Osteoblast (primary cell): ENCODE measurements at regions not wholly inside any gene's neighbourhood (a gene's known extent, or its start where the extent isn't known, plus 50 kb on each side); places are given as distances from the start of the nearest gene placed in this dataset.
"Not testable (repeated sequence)": the region's sequence is repeated elsewhere in the genome, so short reads cannot be mapped to it uniquely, and the experiment has no call there.

Experiments
- DNase-seq: peaks from one replicate; pipeline ENCODE4 v3.0.0; 2011; ENCODE audit warnings: low spot score, mixed read lengths; ENCODE audit not compliant: insufficient read length; ENCODE audit errors: missing footprints
- H2AFZ ChIP-seq: 2 replicates; pipeline ENCODE4 v1.6.0; 2011; ENCODE audit warnings: mild to moderate bottlenecking, low read length
- H3K27ac ChIP-seq: 2 replicates; pipeline ENCODE4 v1.5.1; 2011; ENCODE audit warnings: mild to moderate bottlenecking, low read depth, low read length, moderate library complexity
- H3K27me3 ChIP-seq: 2 replicates; pipeline ENCODE4 v1.6.0; 2012; ENCODE audit warnings: mild to moderate bottlenecking, control low read depth, inconsistent platforms, low read length, moderate library complexity; ENCODE audit not compliant: insufficient read depth
- H3K36me3 ChIP-seq: 2 replicates; pipeline ENCODE4 v1.5.1; 2011; ENCODE audit warnings: mild to moderate bottlenecking, low read length, control low read depth, moderate library complexity; ENCODE audit not compliant: insufficient read depth
- H3K4me1 ChIP-seq: 2 replicates; pipeline ENCODE4 v1.5.1; 2011; ENCODE audit warnings: mild to moderate bottlenecking, low read length, control low read depth, moderate library complexity; ENCODE audit not compliant: insufficient read depth
- H3K4me2 ChIP-seq: 2 replicates; pipeline ENCODE4 v1.6.0; 2011; ENCODE audit warnings: mild to moderate bottlenecking, low read length; ENCODE audit not compliant: insufficient read depth
- H3K4me3 ChIP-seq: fragments of 200-600 bp; sonication (generic); 3 replicates; pipeline ENCODE4 v1.5.1; 2012; ENCODE audit warnings: mild to moderate bottlenecking, low read length, inconsistent platforms; ENCODE audit not compliant: insufficient read depth
- H3K79me2 ChIP-seq: 2 replicates; pipeline ENCODE4 v1.6.0; 2012; ENCODE audit warnings: mild to moderate bottlenecking, low read length, control low read depth, inconsistent platforms; ENCODE audit not compliant: insufficient read depth
- H3K9me3 ChIP-seq: 2 replicates; pipeline ENCODE4 v1.5.1; 2011; ENCODE audit warnings: low read depth, low read length, control low read depth
- H4K20me1 ChIP-seq: 2 replicates; pipeline ENCODE4 v1.6.0; 2012; ENCODE audit warnings: mild to moderate bottlenecking, low read length, control low read depth; ENCODE audit not compliant: insufficient read depth

- H3K79me2 ChIP-seq, H3K9me3 ChIP-seq, H3K4me1 ChIP-seq, H3K27ac ChIP-seq, H2AFZ ChIP-seq, H4K20me1 ChIP-seq, H3K27me3 ChIP-seq, DNase-seq, H3K4me3 ChIP-seq, H3K4me2 ChIP-seq, H3K36me3 ChIP-seq: not testable (repeated sequence)
Observed at GRCh38 chr3:125835562-125835961, 133.4 kb upstream of the ROPN1B start.

DNA sequence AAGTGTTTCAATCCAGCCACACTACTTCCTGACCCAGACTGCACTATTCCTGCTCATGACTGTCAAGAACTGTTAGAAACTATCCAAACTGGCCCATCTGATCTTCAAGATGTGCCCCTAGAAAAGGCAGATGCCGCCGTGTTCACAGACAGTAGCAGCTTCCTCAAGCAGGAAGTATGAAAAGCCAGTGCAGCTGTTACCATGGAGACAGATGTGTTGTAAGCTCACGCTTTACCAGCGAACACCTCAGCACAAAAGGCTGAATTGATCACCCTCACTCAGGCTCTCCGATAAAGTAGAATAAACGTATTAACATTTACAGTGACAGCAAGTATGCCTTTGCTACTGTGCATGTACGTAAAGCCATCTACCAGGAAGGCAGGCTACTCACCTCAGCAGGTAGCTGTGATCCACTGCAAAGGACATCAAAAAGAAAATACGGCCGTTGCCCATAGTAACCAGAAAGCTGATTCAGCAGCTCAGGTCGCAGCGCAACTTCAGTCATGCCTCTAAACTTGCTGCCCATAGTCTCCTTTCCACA, 132.9 kb upstream of the ROPN1B start:
- not testable (repeated sequence) for DNase-seq, H3K4me3 ChIP-seq, H3K79me2 ChIP-seq, H3K36me3 ChIP-seq, H3K9me3 ChIP-seq, H3K4me1 ChIP-seq, H4K20me1 ChIP-seq, H2AFZ ChIP-seq, H3K27ac ChIP-seq, H3K4me2 ChIP-seq, H3K27me3 ChIP-seq

DNA sequence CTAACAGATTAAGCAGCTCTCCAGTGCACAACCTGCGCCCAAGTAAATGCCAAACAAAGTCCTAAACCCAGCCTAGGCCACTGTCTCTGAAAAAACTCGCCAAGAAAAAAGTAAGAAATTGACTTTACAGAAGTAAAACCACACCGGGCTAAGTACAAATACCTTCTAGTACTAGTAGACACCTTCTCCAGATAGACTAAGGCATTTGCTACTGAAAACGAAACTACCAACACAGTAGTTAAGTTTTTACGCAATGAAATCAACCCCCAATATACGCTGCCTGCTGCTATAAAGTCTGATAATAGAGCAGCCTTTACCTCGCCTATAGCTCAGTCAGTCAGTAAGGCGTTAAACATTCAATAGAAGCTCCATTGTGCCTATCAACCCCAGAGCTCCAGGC, 132.2 kb upstream of the ROPN1B start:
- not testable (repeated sequence) for DNase-seq

GRCh38 chr3:125838857-125839256, 130.1 kb upstream of the ROPN1B start:
- not testable (repeated sequence) for H4K20me1 ChIP-seq, H3K27me3 ChIP-seq, H3K27ac ChIP-seq, H3K4me2 ChIP-seq, H3K4me1 ChIP-seq, H3K9me3 ChIP-seq, DNase-seq, H3K4me3 ChIP-seq, H2AFZ ChIP-seq, H3K79me2 ChIP-seq, H3K36me3 ChIP-seq

More for the DNA sequence above, 132.2 kb upstream of the ROPN1B start:
- H3K4me2 ChIP-seq, H3K27me3 ChIP-seq, H3K9me3 ChIP-seq, H3K4me1 ChIP-seq, H3K4me3 ChIP-seq, H3K79me2 ChIP-seq, H3K27ac ChIP-seq, H4K20me1 ChIP-seq, H2AFZ ChIP-seq, H3K36me3 ChIP-seq: not testable (repeated sequence)

- H3K27me3 ChIP-seq, H4K20me1 ChIP-seq, H3K36me3 ChIP-seq, H2AFZ ChIP-seq, H3K27ac ChIP-seq, H3K79me2 ChIP-seq, H3K4me1 ChIP-seq, H3K9me3 ChIP-seq, H3K4me2 ChIP-seq, DNase-seq, H3K4me3 ChIP-seq: not testable (repeated sequence)
Observed at GRCh38 chr3:125840465-125840864, 128.5 kb upstream of the ROPN1B start.

- not testable (repeated sequence) for H3K4me1 ChIP-seq, H3K27ac ChIP-seq, H3K4me3 ChIP-seq, H3K36me3 ChIP-seq, H3K27me3 ChIP-seq, H4K20me1 ChIP-seq, H3K9me3 ChIP-seq, DNase-seq, H3K4me2 ChIP-seq, H2AFZ ChIP-seq, H3K79me2 ChIP-seq
Observed at GRCh38 chr3:125847966-125848365, 121.0 kb upstream of the ROPN1B start.

DNA sequence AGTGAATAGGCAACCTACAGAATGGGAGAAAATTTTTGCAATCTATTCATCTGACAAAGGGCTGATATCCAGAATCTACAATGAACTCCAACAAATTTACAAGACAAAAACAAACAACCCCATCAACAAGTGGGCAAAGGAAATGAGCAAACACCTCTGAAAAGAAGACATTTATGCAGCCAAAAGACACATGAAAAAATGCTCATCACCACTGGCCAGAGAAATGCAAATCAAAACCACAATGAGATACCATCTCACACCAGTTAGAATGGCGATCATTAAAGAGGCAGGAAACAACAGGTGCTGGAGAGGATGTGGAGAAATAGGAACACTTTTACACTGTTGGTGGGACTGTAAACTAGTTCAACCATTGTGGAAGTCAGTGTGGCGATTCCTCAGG, 114.0 kb upstream of the ROPN1B start:
- H3K4me2 ChIP-seq, DNase-seq, H2AFZ ChIP-seq, H3K4me1 ChIP-seq, H3K4me3 ChIP-seq, H4K20me1 ChIP-seq, H3K27ac ChIP-seq, H3K9me3 ChIP-seq, H3K36me3 ChIP-seq, H3K27me3 ChIP-seq, H3K79me2 ChIP-seq: not testable (repeated sequence)

GRCh38 chr3:125860547-125860946, 108.4 kb upstream of the ROPN1B start:
- H3K4me3 ChIP-seq, H3K4me2 ChIP-seq, DNase-seq, H3K79me2 ChIP-seq, H3K27me3 ChIP-seq, H4K20me1 ChIP-seq, H3K9me3 ChIP-seq, H3K36me3 ChIP-seq, H3K4me1 ChIP-seq, H3K27ac ChIP-seq, H2AFZ ChIP-seq: not testable (repeated sequence)

DNA sequence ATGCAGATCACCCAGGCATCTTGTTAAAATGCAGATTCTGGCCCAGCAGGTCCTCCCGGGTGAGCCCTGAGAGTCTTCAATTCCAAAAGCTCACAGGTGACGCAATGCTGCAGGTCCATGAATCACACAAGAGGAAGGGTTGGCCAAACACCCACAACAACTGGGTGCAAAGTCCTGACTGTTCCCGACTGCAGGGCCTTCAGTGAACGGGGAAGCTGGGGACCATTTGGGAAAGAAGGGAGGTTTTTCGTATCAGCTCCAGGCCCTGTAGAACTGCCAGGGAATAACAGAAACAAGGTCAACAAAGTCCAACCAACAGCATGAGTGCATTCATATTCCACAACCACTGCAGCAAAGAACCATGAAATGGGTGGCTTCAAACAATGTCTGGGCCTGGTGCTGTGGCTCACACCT, 106.1 kb upstream of the ROPN1B start:
- not testable (repeated sequence) for H4K20me1 ChIP-seq, H3K4me1 ChIP-seq, H3K4me3 ChIP-seq, H3K36me3 ChIP-seq, H3K9me3 ChIP-seq, H3K27me3 ChIP-seq, H3K4me2 ChIP-seq, H2AFZ ChIP-seq, DNase-seq, H3K27ac ChIP-seq, H3K79me2 ChIP-seq
